PFSK-1 (cell line): ENCODE measurements at regions not wholly inside any gene's neighbourhood (a gene's known extent, or its start where the extent isn't known, plus 50 kb on each side); places are given as distances from the start of the nearest gene placed in this dataset.

Source experiments
- FOXP2 ChIP-seq: optimal IDR thresholded peaks from 2 replicates; pipeline ENCODE3; 2011; ENCODE audit warnings: borderline replicate concordance, control low read depth, inconsistent platforms; ENCODE audit not compliant: insufficient read depth; ENCODE audit errors: extremely low read length, extremely low read depth
- POLR2AphosphoS5 ChIP-seq: IDR thresholded peaks from 2 replicates; pipeline ENCODE4 v1.6.1; 2012; ENCODE audit warnings: low read depth, mild to moderate bottlenecking, control low read depth, low read length, moderate library complexity
- SIN3A ChIP-seq: IDR thresholded peaks from 2 replicates; pipeline ENCODE4 v1.6.1; 2012; ENCODE audit warnings: mild to moderate bottlenecking, low read length, moderate library complexity, borderline replicate concordance; ENCODE audit not compliant: insufficient read depth
- TAF1 ChIP-seq: IDR thresholded peaks from 2 replicates; pipeline ENCODE4 v1.6.1; 2012; ENCODE audit warnings: low read length, control low read depth, borderline replicate concordance; ENCODE audit not compliant: insufficient read depth
- TF ChIP-seq, protein P1 (sequence below), 2 experiments: IDR thresholded peaks; 2 replicates each; pipeline versions ENCODE4 v1.6.1 to v1.8.0; 2011 to 2012; ENCODE audit warnings: low read depth in 2 of 2, low read length in 2 of 2, control low read depth in 1 of 2, inconsistent platforms in 1 of 2, mild to moderate bottlenecking in 1 of 2, moderate library complexity in 1 of 2; ENCODE audit not compliant: insufficient read depth in 1 of 2

DNA sequence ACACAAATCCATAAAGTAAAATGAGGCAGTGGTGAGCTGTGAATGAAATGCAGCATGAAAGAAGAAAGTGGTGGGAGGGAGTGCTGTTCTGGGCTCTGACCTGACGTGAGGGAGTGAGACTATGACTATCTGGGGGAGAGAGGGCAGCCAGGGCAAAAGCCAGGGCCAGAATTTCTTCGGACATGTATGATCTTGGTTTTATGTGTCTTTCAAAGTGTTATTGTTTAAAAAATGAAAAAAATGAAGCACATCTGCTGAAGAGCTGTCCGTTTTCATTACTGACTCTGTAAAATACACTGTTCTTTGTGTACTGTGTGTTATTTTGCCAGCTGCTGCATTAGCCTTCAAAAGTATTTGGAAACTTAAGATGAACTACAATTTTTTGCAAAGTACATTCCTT is 70.2 kb upstream of the KLF14 start:
- TF ChIP-seq SIN3A (no peak), FOXP2 (no peak), TAF1 (no peak), POLR2AphosphoS5 (no peak)
- TF ChIP-seq, protein P1, sequence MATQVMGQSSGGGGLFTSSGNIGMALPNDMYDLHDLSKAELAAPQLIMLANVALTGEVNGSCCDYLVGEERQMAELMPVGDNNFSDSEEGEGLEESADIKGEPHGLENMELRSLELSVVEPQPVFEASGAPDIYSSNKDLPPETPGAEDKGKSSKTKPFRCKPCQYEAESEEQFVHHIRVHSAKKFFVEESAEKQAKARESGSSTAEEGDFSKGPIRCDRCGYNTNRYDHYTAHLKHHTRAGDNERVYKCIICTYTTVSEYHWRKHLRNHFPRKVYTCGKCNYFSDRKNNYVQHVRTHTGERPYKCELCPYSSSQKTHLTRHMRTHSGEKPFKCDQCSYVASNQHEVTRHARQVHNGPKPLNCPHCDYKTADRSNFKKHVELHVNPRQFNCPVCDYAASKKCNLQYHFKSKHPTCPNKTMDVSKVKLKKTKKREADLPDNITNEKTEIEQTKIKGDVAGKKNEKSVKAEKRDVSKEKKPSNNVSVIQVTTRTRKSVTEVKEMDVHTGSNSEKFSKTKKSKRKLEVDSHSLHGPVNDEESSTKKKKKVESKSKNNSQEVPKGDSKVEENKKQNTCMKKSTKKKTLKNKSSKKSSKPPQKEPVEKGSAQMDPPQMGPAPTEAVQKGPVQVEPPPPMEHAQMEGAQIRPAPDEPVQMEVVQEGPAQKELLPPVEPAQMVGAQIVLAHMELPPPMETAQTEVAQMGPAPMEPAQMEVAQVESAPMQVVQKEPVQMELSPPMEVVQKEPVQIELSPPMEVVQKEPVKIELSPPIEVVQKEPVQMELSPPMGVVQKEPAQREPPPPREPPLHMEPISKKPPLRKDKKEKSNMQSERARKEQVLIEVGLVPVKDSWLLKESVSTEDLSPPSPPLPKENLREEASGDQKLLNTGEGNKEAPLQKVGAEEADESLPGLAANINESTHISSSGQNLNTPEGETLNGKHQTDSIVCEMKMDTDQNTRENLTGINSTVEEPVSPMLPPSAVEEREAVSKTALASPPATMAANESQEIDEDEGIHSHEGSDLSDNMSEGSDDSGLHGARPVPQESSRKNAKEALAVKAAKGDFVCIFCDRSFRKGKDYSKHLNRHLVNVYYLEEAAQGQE (IDR thresholded peaks at IDR 0.05; ENCODE audit: insufficient read depth in 1 of 2, low read depth in 2 of 2, low read length in 2 of 2): no peak

DNA sequence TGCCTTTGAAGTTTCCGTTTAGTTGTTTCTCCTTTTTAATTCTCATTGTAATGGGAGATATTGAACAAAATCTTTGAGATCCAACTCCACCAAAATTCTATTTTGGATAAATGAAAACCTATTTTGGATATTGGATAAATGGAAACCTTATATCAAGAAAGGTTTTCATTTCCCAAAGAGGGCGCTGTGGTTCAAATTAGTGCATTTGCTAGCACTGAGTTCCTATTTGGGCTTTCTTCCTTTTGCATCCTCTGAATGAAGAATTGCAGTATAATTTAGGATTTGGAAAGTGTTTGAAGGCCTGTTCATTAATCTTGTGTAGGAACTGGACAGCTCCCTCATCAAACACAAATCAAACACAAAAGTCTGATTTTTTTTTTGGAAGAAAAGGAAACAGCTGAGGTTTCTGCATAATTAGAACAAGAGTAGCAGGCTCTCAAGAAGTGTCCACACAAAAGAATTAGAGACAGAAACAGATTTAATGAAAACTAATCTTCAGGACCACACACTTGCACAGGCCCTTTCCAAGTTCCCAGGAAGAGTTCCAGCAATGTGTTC is 80.8 kb upstream of the KLF14 start:
- TF ChIP-seq FOXP2 (no peak), SIN3A (no peak), POLR2AphosphoS5 (no peak), TAF1 (no peak)
- TF ChIP-seq, protein P1 (IDR thresholded peaks at IDR 0.05; ENCODE audit: insufficient read depth in 1 of 2, low read depth in 2 of 2, low read length in 2 of 2): no peak

DNA sequence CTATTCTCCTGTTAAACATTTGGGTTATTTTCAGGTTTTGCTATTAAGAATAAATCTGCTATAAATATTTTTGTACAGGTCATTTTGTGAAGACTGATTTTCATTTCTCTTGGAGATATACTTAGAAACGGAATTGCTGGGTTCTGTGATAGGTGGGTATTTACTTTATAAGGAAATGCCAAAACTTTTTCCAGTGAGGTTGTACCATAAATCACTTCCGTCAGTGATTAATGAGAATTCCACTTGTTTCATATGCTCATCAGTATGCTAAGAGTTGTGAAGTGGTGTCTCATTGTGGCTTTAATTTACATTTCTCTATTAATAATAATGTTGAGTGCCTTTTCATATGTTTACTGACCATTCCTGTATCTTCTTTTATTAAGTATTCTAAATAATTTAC is 84.0 kb upstream of the KLF14 start:
- TF ChIP-seq SIN3A: no peak
- TF ChIP-seq TAF1: no peak
- no peak for TF ChIP-seq POLR2AphosphoS5
- TF ChIP-seq FOXP2: no peak
- TF ChIP-seq, protein P1 (IDR thresholded peaks at IDR 0.05; ENCODE audit: insufficient read depth in 1 of 2, low read depth in 2 of 2, low read length in 2 of 2): no peak

DNA sequence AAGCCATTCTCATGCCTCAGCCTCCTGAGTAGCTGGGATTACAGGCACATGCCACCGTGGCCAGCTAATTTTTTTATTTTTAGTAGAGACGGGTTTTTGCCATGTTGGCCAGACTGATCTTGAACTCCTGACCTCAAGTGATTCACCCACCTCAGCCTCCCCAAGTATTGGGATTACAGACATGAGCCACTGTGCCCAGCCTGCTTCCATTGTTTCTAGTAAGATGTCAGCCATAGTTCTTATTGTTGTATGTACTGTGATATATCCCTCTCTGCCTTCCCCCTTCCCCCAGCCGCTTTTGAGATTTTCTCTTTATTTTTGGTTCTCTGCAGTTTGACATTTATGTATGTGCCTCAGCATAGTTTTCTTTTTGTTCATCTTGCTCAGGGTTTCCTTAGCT is 87.9 kb upstream of the KLF14 start:
- no peak for TF ChIP-seq SIN3A
- TF ChIP-seq FOXP2: no peak
- TF ChIP-seq, protein P1 (IDR thresholded peaks at IDR 0.05; ENCODE audit: insufficient read depth in 1 of 2, low read depth in 2 of 2, low read length in 2 of 2): no peak
- TF ChIP-seq POLR2AphosphoS5: no peak
- TF ChIP-seq TAF1: no peak

DNA sequence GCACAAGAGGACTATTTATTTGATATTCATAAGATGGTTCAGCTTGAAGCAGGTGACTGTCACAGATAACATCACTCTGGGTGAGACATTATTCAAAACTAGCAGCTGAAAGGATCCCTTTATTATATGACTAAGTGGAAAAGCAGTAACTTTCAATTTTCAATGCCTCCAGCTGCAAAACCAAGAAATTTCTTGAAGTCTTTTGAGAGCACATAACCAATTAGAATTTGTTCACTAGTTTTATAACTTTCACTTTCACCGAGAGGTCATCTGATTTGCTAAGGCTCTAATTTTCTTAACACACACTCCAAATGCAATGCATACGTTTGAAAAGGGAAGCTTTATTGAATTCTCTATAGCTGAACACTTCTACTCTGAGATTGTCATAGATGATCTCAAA is 88.6 kb upstream of the KLF14 start:
- TF ChIP-seq TAF1 (no peak), FOXP2 (no peak), POLR2AphosphoS5 (no peak), SIN3A (no peak)
- TF ChIP-seq, protein P1 (IDR thresholded peaks at IDR 0.05; ENCODE audit: insufficient read depth in 1 of 2, low read depth in 2 of 2, low read length in 2 of 2): no peak
